ENCODE measurements at regions not wholly inside any gene's neighbourhood (a gene's known extent, or its start where the extent isn't known, plus 50 kb on each side); places are given as distances from the start of the nearest gene placed in this dataset.

DNA sequence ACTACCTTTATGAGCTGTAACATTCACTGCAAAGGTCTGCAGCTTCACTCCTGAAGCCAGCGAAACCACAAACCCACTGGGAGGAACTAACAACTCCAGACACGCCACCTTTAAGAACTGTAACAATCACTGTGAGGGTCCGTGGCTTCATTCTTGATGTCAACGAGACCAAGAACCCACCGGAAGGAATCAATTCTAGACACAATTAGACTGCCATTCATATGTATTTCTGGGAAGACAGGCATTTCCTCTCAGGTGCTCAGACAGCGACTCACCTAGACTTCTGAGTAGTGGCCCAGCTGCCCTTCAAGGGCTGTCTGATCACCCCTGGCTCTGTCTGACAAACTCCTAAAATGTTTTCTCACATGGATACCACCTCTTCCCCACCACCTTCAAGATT, 506.8 kb downstream of the PDCD6IP start:
- TF ChIP-seq CTCF (conservative IDR thresholded peaks at IDR 0.05) (no peak), ZFX (IDR thresholded peaks at IDR 0.05) (no peak)
